Stomach (tissue), 4 donors: ENCODE measurements at regions not wholly inside any gene's neighbourhood (a gene's known extent, or its start where the extent isn't known, plus 50 kb on each side); places are given as distances from the start of the nearest gene placed in this dataset.

Experiments used
- CTCF ChIP-seq, 7 experiments: fragments of 450-650 bp in 4 of 7; fragments of 200-600 bp in 3 of 7; sonication (generic) in 3 of 7; IDR thresholded peaks; one replicate each; pipeline ENCODE4 v1.5.1; 2016 to 2019; ENCODE audit warnings: antibody characterized with exemption in 7 of 7, control low read depth in 2 of 7, mild to moderate bottlenecking in 1 of 7
- EP300 ChIP-seq: sonication (generic); formaldehyde crosslinking; IDR thresholded peaks from one replicate; pipeline ENCODE4 v1.6.1; 2017; ENCODE audit warnings: antibody characterized with exemption
- POLR2A ChIP-seq, 4 donors: fragments of 450-650 bp; IDR thresholded peaks; one replicate each; pipeline ENCODE4 v1.6.1; 2016; ENCODE audit warnings: antibody characterized with exemption in 4 of 4, control low read depth in 2 of 4, mild to moderate bottlenecking in 1 of 4, moderate library complexity in 1 of 4
- POLR2AphosphoS5 ChIP-seq, 3 donors: sonication (generic); formaldehyde crosslinking; IDR thresholded peaks; one replicate each; pipeline ENCODE4 v1.6.1; 2016; ENCODE audit warnings: antibody characterized with exemption in 3 of 3

DNA sequence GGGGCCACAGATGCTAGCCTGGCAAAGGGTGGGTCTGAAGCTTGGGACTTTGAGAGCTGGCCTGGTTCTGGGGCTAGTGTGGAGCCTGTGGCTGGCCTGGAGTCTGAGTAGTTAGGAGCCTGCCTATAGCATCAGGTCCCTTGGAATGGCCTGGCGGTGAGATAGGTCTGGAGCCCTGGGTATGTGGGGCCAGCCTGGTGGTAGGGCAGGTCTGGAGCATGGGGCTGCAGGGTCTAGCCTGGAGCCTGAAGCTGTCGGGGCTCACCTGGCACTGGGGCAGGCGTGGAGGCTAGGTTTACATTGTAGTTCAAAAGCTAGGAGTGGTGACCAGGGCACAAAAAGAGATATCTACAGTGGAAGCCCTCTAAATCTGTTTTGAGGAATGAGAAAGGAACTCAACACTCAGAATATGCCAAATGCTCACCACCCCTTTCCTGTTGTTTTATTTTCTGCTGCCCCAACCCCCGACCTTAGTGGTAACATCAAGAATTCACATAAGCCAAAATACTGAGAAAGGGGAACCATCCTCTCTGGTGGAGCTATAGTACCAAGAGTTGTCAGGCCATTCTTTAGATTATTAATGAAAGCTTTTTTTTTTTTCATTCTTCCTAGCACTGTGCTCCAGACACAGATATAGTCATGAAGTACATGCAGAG, 100.3 kb downstream of the TANC2 start:
- TF ChIP-seq POLR2A (IDR thresholded peaks at IDR 0.05) (no peak), CTCF (IDR thresholded peaks at IDR 0.05) (no peak), POLR2AphosphoS5 (IDR thresholded peaks at IDR 0.05) (no peak), EP300 (no peak)
